Natural killer cell (primary cell): ENCODE measurements at regions not wholly inside any gene's neighbourhood (a gene's known extent, or its start where the extent isn't known, plus 50 kb on each side); places are given as distances from the start of the nearest gene placed in this dataset.

Source experiments
- ATAC-seq, 3 donors: fragments of 150-1000 bp in 2 of 3; fragments of 200-7000 bp in 1 of 3; cut with Tn5 transposase; 1 replicate in 1 of 3; 2 replicates in 2 of 3; pipeline ENCODE4 v1.10.0; 2021; ENCODE audit warnings: mild to moderate bottlenecking in 2 of 3, moderate library complexity in 2 of 3
- DNase-seq, 2 donors: peaks; one replicate each; pipeline versions ENCODE4 v3.0.0 to v3.0.0-alpha.2; 2013 to 2021; ENCODE audit warnings: mixed read lengths in 1 of 2
- H3K27ac ChIP-seq: one replicate; pipeline ENCODE4 v1.5.1; 2013; ENCODE audit warnings: mild to moderate bottlenecking, low read length
- H3K27me3 ChIP-seq: one replicate; pipeline ENCODE4 v1.6.1; 2013; ENCODE audit warnings: low read length; ENCODE audit not compliant: control insufficient read depth, insufficient read depth
- H3K36me3 ChIP-seq: one replicate; pipeline ENCODE4 v1.6.1; 2013; ENCODE audit warnings: low read length; ENCODE audit not compliant: control insufficient read depth, insufficient read depth
- H3K4me1 ChIP-seq: one replicate; pipeline ENCODE4 v1.6.1; 2013; ENCODE audit warnings: low read length; ENCODE audit not compliant: control insufficient read depth, insufficient read depth
- H3K4me3 ChIP-seq: one replicate; pipeline ENCODE4 v1.5.1; 2013; ENCODE audit warnings: low read length
- H3K9me3 ChIP-seq: one replicate; pipeline ENCODE4 v1.6.1; 2013; ENCODE audit warnings: low read length; ENCODE audit not compliant: control insufficient read depth, insufficient read depth
- H3K27ac Mint-ChIP-seq, 2 donors: one replicate each; pipeline ENCODE4 v1.8.0; 2022; ENCODE audit warnings: mild to moderate bottlenecking in 2 of 2, mixed read lengths in 2 of 2, moderate library complexity in 1 of 2
- H3K27me3 Mint-ChIP-seq, 2 donors: one replicate each; pipeline ENCODE4 v1.8.0; 2022; ENCODE audit warnings: low read depth in 2 of 2, mixed read lengths in 2 of 2
- H3K36me3 Mint-ChIP-seq: one replicate; pipeline ENCODE4 v1.8.0; 2022; ENCODE audit warnings: mixed read lengths
- H3K4me1 Mint-ChIP-seq, 2 donors: one replicate each; pipeline ENCODE4 v1.8.0; 2022; ENCODE audit warnings: mixed read lengths in 2 of 2
- H3K4me3 Mint-ChIP-seq: one replicate; pipeline ENCODE4 v1.8.0; 2022; ENCODE audit warnings: mild to moderate bottlenecking, moderate library complexity, mixed read lengths
- H3K9me3 Mint-ChIP-seq, 2 donors: one replicate each; pipeline ENCODE4 v1.8.0; 2022; ENCODE audit warnings: mixed read lengths in 2 of 2
- CTCF ChIP-seq: fragments of 200-600 bp; IDR thresholded peaks from one replicate; pipeline ENCODE4 v1.8.0; 2022; ENCODE audit warnings: antibody characterized with exemption
- whole genome bisulfite sequencing: methylation state at CpG from one replicate; pipeline ENCODE4 v1.1.7; 2013; ENCODE audit warnings: missing lambda C conversion rate; ENCODE audit not compliant: insufficient coverage; 5-methylcytosine and 5-hydroxymethylcytosine counted together
- intact Hi-C: fragments of 100-400 bp; cut with micrococcal nuclease; formaldehyde crosslinking; loops from one replicate; pipeline ENCODE4 v1.14.2; 2022

- no peaks in the 10 kb centered on the region for H3K27me3 ChIP-seq
- no peak overlapping the region for H3K4me3 Mint-ChIP-seq
- no peak overlapping the region for H3K4me3 ChIP-seq
- WGBS: 94% methylated on average over 2 of the region's 2 CpGs
- intact Hi-C loops: no loop called here
- H3K36me3 ChIP-seq: no peaks in the 10 kb centered on the region
- DNase-seq: no peak
- no peaks in the 10 kb centered on the region for H3K4me1 Mint-ChIP-seq
- no peaks in the 10 kb centered on the region for H3K9me3 Mint-ChIP-seq
- H3K27ac Mint-ChIP-seq: no peak overlapping the region
- no peak for ATAC-seq
- no peaks in the 10 kb centered on the region for H3K4me1 ChIP-seq
- no peaks in the 10 kb centered on the region for H3K36me3 Mint-ChIP-seq
- peaks cover 14 to 21% of the 10 kb centered on the region in 2 donors for H3K27me3 Mint-ChIP-seq
- H3K9me3 ChIP-seq: no peaks in the 10 kb centered on the region
- no peak for TF ChIP-seq CTCF
- H3K27ac ChIP-seq: no peak overlapping the region
Observed at GRCh38 chr1:220326578-220326977, 54.3 kb upstream of the RAB3GAP2 start.

GRCh38 chr1:220325306-220325995, 53.2 kb upstream of the RAB3GAP2 start:
- no peak for TF ChIP-seq CTCF
- DNase-seq: no peak
- ATAC-seq: no peak
- intact Hi-C loops: no loop called here
- Mint-ChIP-seq H3K9me3 (no peaks in the 10 kb centered on the region), H3K27me3 (peaks cover 12 to 14% of the 10 kb centered on the region in 2 donors), H3K4me3 (no peak overlapping the region), H3K27ac (no peak overlapping the region), H3K36me3 (no peaks in the 10 kb centered on the region), H3K4me1 (no peaks in the 10 kb centered on the region)
- H3K27ac ChIP-seq: no peak overlapping the region
- H3K4me1 ChIP-seq: no peaks in the 10 kb centered on the region
- H3K9me3 ChIP-seq: no peaks in the 10 kb centered on the region
- no peaks in the 10 kb centered on the region for H3K36me3 ChIP-seq
- WGBS: 50% methylated on average over 4 of the region's 4 CpGs
- H3K27me3 ChIP-seq: no peaks in the 10 kb centered on the region
- no peak overlapping the region for H3K4me3 ChIP-seq

GRCh38 chr1:220323717-220324116, 51.5 kb upstream of the RAB3GAP2 start:
- no peak for DNase-seq
- H3K36me3 ChIP-seq: no peaks in the 10 kb centered on the region
- no peak overlapping the region for H3K4me3 ChIP-seq
- intact Hi-C loops: no loop called here
- H3K4me3 Mint-ChIP-seq: no peak overlapping the region
- H3K36me3 Mint-ChIP-seq: no peaks in the 10 kb centered on the region
- no peak for TF ChIP-seq CTCF
- no peaks in the 10 kb centered on the region for H3K4me1 Mint-ChIP-seq
- H3K27me3 Mint-ChIP-seq: peaks cover 12 to 14% of the 10 kb centered on the region in 2 donors
- H3K9me3 ChIP-seq: no peaks in the 10 kb centered on the region
- WGBS: 84% methylated on average over 4 of the region's 4 CpGs
- no peaks in the 10 kb centered on the region for H3K4me1 ChIP-seq
- H3K27ac Mint-ChIP-seq: no peak overlapping the region
- no peaks in the 10 kb centered on the region for H3K9me3 Mint-ChIP-seq
- no peaks in the 10 kb centered on the region for H3K27me3 ChIP-seq
- H3K27ac ChIP-seq: no peak overlapping the region
- no peak for ATAC-seq

GRCh38 chr1:220322570-220322969, 50.3 kb upstream of the RAB3GAP2 start:
- Mint-ChIP-seq H3K9me3 (no peaks in the 10 kb centered on the region), H3K36me3 (no peaks in the 10 kb centered on the region), H3K27ac (no peak overlapping the region), H3K27me3 (peaks cover 12 to 14% of the 10 kb centered on the region in 2 donors), H3K4me3 (no peak overlapping the region), H3K4me1 (no peaks in the 10 kb centered on the region)
- Histone ChIP-seq H3K9me3 (no peaks in the 10 kb centered on the region), H3K36me3 (no peaks in the 10 kb centered on the region), H3K4me3 (no peak overlapping the region), H3K4me1 (no peaks in the 10 kb centered on the region), H3K27ac (no peak overlapping the region), H3K27me3 (no peaks in the 10 kb centered on the region)
- no peak for TF ChIP-seq CTCF
- ATAC-seq: no peak
- WGBS: 82% methylated on average over 2 of the region's 2 CpGs
- DNase-seq: no peak
- intact Hi-C loops: no loop called here
